HT1080 (cell line): ENCODE measurements at regions not wholly inside any gene's neighbourhood (a gene's known extent, or its start where the extent isn't known, plus 50 kb on each side); places are given as distances from the start of the nearest gene placed in this dataset.
A peak's percentile ranks its signal among the peaks of the same experiment; 100 is the strongest.
"Not testable (repeated sequence)": the region's sequence is repeated elsewhere in the genome, so short reads cannot be mapped to it uniquely, and the experiment has no call there.

Source experiments
- DNase-seq: peaks from one replicate; pipeline ENCODE4 v3.0.0-alpha.2; 2015; ENCODE audit warnings: low read depth

DNA sequence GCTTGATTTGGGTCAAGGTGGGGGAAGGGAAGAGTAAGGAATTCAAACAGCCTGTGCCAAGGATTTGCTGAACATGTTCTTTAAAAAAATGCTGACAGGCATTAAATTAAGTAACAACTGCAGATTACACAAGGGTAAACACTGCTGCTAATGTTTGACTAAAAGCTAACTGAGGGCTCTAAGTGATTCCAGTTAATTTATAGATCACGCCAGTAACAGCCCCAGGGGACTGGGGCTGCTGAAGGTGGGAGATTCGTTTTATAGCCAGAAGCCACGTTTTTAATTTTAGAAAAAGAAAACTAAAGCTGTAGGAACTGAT is 321.7 kb downstream of the DLEU7 start:
- no peak for DNase-seq

GRCh38 chr13:50522506-50522905 is 321.0 kb downstream of the DLEU7 start:
- no peak for DNase-seq

DNA sequence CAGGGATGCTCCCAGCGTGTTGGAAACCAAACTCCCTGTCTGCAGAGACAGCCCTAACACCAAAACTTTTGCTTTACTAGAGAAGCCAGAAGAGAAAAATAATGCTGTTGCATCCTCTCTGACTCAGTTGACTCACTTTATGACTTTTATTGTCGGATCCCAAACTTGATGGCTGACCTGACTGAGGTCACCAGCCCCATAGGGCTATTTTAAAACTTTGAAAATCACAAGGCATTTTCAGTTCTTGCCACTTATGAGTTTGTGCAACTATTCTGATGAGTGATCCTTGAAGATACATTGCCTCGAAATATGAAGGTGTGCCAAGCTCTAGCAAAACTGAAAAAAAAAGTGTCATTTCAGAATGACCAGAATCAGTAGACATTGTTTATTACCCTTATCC is 320.2 kb downstream of the DLEU7 start:
- DNase-seq, result no peak

GRCh38 chr13:50524560-50524959 is 318.9 kb downstream of the DLEU7 start:
- DNase-seq, result no peak

DNA sequence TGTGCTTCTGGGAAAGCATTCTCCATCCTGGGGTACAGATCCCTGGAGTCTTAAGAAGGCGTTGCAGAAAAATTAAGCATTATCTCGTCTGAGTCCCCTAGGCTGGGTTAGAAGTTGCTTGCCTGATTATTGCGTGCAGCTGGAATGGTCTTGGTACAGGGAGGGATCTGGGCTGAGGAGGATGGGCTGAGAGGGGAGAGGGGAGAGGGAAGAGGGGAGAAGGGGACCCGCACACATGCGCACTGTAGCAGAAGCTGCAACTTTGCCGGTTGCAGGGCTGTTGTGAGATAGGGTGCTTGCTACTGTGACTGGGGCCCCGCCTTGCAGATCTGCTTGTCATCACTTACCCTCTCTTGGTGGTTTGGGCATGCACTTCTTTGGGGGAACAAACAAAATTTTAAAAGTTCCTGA is 316.8 kb downstream of the DLEU7 start:
- DNase-seq, result no peak

- DNase-seq, result no peak
These were observed 316.3 kb downstream of the DLEU7 start for GRCh38 chr13:50527188-50527587.

DNA sequence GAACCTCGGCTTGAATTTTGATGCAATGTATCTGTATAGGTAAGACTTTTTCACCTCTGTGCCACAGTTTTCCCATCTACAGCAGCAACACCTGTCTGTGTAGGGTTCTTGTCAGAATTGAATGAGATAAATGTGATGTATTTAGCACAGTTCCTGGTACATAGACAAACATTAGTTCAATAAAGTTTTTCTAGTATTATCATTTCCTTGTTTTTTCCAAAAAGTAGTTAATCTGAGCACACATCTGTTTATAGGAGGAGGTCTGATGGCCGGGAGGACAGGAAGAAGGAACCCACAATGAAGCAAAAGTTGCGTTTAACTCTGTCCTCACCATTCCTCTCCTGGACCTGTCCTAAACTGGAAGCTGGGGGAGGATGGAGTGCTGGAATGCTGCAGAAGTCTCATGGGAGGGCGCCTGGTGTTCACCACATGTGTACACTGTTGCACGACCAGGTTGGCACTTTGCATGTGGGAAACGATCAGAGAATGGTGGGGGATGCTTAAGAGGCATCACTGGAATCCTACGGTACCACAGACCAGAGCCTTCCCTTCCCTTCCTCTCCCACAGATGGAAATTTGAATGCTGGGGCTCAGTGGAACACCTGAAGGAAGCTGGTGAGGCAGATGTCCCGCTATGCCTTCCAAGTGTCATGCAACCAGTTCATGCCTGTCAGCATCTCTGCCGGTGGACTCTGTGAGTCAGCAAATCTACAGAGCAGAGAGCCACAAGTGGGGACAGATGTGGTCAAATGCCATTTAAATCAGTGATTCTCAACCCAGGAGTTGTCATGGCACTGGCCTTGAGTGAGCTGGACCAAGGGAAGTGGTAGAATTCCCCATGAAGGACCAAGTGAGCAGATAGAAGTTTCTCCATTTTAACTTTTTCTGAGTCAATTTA is 315.6 kb downstream of the DLEU7 start:
- peak; percentile 13 for DNase-seq

DNA sequence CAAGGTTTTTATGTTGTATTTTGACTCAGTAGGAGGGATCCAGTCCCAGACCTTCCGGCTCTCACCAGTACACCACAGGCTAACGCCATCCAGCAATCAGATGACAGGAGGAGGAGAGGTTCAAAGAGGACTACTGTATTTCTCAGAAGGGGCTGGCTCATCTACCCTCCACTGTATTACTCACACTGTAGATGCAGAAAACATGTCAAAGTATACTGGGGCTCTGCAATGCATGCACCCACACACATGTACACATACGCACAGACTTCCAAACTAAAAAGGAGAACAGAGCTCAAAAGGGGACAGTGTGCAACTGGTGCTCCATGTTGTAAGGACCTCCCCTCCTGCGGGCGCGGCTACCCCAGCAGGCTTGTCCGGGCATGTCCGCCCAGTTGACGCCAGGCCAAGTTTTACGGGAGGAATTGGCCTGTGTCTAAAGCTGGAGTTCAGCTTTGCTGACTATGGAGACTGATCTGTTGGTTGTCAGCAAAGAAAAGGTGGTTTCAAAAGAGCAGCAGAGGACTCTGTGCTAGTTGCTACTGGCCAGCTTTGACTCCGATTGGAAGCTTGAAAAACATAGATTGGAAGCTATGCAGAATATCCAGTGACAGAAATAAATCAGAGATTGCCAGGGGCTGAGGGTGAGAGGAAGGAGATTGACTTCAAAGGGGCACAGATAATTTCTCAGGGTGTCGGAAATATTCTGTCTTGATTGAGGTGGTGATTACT is 314.2 kb downstream of the DLEU7 start:
- peak; percentile 25 for DNase-seq

- peak; percentile 46 for DNase-seq
These were observed 311.3 kb downstream of the DLEU7 start for GRCh38 chr13:50531917-50532899.

DNA sequence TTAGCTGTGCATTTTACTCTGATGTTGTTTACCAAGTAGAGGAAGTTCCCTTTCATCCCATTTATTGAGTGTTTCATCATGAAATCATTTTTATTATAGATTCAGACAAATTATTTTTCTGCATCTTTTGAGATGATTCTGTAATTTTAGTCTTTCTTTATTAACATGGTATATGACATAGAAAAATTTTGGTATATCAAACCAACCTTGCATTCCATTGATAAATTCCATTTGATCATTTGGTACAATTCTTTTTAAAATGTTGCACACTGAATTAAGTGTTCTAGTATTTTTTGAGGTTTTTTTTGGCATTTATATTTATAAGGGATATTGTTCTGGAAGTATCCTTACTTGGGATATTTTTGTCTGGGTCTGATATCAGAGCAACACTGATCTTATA is 308.4 kb downstream of the DLEU7 start:
- DNase-seq, result no peak

GRCh38 chr13:50537029-50537428 is 306.5 kb downstream of the DLEU7 start:
- DNase-seq, result peak; percentile 7

DNA sequence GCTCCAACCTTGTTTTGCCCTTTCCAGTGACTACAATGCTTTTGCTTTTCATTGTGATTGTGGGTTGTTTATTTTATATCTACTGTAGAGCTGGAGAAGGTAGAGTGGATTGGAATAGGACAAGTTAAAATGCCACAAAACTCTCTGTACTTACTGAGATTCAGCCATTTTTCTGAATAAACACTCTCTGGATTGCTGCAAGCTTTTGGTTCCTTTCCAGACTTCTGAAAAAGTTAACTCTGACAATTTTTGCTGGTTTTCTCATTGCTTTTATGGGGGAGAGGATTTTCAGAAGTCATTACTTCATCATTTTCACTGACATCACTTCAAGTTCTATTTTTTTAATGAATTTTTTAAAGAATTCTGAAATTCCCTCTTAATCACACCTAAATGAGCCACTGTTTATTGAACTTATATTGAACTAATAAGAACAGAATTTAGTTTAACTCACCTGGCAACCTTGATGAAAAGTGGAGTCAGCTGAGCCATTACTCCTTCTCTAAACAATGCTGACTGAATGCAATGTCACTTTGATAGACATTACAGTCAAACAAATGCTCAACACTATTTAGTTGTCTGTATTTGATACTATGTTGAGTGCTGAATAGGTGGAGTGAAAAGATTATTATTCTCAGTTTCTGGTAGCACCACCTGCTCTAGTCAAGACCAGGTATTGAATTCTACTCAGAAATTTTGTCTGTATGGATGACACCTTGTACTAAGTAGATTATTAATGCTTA is 303.5 kb downstream of the DLEU7 start:
- no peak for DNase-seq

- DNase-seq, result no peak
These were observed 300.4 kb downstream of the DLEU7 start for GRCh38 chr13:50543141-50543540.

- peak; percentile 41 for DNase-seq
These were observed 299.7 kb downstream of the DLEU7 start for GRCh38 chr13:50543782-50544181.

DNA sequence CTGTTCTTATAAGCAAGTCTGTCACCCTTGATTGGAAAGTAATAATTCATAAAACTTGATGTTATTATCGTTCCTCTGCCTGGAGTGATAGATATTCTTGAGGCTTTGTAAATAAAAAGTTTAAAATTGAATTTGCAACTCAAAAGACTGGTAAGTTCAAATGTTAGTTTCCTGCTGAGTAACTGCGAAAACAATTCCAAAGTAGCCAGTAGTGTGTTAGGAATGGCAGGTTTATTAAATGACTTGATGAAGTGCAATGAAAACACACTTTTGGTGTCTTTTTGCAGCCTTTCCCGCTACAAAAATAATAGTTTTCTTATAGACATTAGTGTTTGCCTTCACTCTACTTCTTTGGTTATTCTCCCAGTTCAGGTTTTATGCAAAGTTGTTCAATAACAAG is 299.3 kb downstream of the DLEU7 start:
- DNase-seq, result no peak

DNA sequence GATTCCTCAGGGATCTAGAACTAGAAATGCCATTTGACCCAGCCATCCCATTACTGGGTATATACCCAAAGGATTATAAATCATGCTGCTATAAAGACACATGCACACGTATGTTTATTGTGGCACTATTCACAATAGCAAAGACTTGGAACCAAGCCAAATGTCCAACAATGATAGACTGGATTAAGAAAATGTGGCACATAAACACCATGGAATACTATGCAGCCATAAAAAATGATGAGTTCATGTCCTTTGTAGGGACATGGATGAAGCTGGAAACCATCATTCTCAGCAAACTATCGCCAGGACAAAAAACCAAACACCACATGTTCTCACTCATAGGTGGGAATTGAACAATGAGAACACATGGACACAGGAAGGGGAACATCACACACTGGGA is 296.3 kb downstream of the DLEU7 start:
- not testable (repeated sequence) for DNase-seq

GRCh38 chr13:50548586-50548985 is 294.9 kb downstream of the DLEU7 start:
- no peak for DNase-seq

- DNase-seq, result no peak
These were observed 294.1 kb downstream of the DLEU7 start for GRCh38 chr13:50549221-50549942.

DNA sequence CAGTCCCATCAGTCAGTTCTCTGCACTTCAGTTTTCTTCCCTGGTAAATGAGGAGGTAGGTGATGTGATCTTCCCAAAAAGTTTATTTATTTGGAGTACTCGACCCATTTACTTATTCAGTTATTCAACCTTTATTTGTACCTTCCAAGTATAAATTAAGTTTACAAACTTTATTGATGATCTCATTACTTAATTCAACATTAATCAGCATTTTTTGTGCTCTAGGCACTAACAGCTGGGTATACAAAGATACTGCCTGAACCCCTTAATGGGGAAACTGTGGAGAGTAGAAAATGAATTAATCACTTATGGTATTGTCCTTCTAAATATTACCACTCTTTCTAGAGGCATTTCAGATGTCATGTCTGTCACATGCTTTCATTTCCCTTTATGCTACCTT is 293.3 kb downstream of the DLEU7 start:
- DNase-seq, result no peak

- no peak for DNase-seq
These were observed 291.0 kb downstream of the DLEU7 start for GRCh38 chr13:50552424-50552966.
